ENCODE measurements at regions not wholly inside any gene's neighbourhood (a gene's known extent, or its start where the extent isn't known, plus 50 kb on each side); places are given as distances from the start of the nearest gene placed in this dataset.

GRCh38 chr10:106134326-106135000 is 1030.0 kb downstream of the SORCS1 start:
- no peaks in the 10 kb centered on the region for H3K9me3 ChIP-seq (replicated peaks; ENCODE audit: insufficient read depth, low read length)
- no peaks in the 10 kb centered on the region for H4K20me1 ChIP-seq (ENCODE audit: insufficient read depth, low read length)
- H3K9ac ChIP-seq (ENCODE audit: low read length), result no peak overlapping the region
- no peak overlapping the region for H3K4me2 ChIP-seq (ENCODE audit: low read depth, low read length)
- no peak overlapping the region for H3K27ac ChIP-seq (ENCODE audit: low read length)
- H3F3A ChIP-seq (ENCODE audit: insufficient read depth, low read length), result no peaks in the 10 kb centered on the region
- H3K27me3 ChIP-seq (replicated peaks; ENCODE audit: insufficient read depth, low read length), result no peaks in the 10 kb centered on the region
- no peak for DNase-seq
- no peak for TF ChIP-seq EZH2 (optimal IDR thresholded peaks at IDR 0.05; ENCODE audit: low read depth, low read length)
- no peak for TF ChIP-seq EZH2phosphoT487 (IDR thresholded peaks at IDR 0.05; ENCODE audit: low read length)
- no peak for TF ChIP-seq CTCF (IDR thresholded peaks at IDR 0.05; ENCODE audit: low read length)
- no peaks in the 10 kb centered on the region for H3K79me2 ChIP-seq (ENCODE audit: low read length)
- no peak overlapping the region for H2AFZ ChIP-seq (ENCODE audit: low read length)
- no peak overlapping the region for H3K4me3 ChIP-seq (ENCODE audit: low read length)
- H3K4me1 ChIP-seq (ENCODE audit: low read length), result no peaks in the 10 kb centered on the region
- H3K36me3 ChIP-seq (replicated peaks; ENCODE audit: insufficient read depth, low read length), result no peaks in the 10 kb centered on the region
- H3K9me2 ChIP-seq (replicated peaks; ENCODE audit: insufficient read depth, low read length), result no peaks in the 10 kb centered on the region

GRCh38 chr10:106133451-106133850 is 1031.1 kb downstream of the SORCS1 start:
- H3K27ac ChIP-seq (ENCODE audit: low read length), result no peak overlapping the region
- no peaks in the 10 kb centered on the region for H3F3A ChIP-seq (ENCODE audit: insufficient read depth, low read length)
- H2AFZ ChIP-seq (ENCODE audit: low read length), result no peak overlapping the region
- no peak for DNase-seq
- H3K4me2 ChIP-seq (ENCODE audit: low read depth, low read length), result no peak overlapping the region
- no peak for TF ChIP-seq EZH2phosphoT487 (IDR thresholded peaks at IDR 0.05; ENCODE audit: low read length)
- no peak for TF ChIP-seq CTCF (IDR thresholded peaks at IDR 0.05; ENCODE audit: low read length)
- no peak for TF ChIP-seq EZH2 (optimal IDR thresholded peaks at IDR 0.05; ENCODE audit: low read depth, low read length)
- H3K9me3 ChIP-seq (replicated peaks; ENCODE audit: insufficient read depth, low read length), result no peaks in the 10 kb centered on the region
- H3K27me3 ChIP-seq (replicated peaks; ENCODE audit: insufficient read depth, low read length), result no peaks in the 10 kb centered on the region
- H3K36me3 ChIP-seq (replicated peaks; ENCODE audit: insufficient read depth, low read length), result no peaks in the 10 kb centered on the region
- H3K79me2 ChIP-seq (ENCODE audit: low read length), result no peaks in the 10 kb centered on the region
- no peaks in the 10 kb centered on the region for H3K9me2 ChIP-seq (replicated peaks; ENCODE audit: insufficient read depth, low read length)
- no peaks in the 10 kb centered on the region for H4K20me1 ChIP-seq (ENCODE audit: insufficient read depth, low read length)
- no peak overlapping the region for H3K4me3 ChIP-seq (ENCODE audit: low read length)
- H3K9ac ChIP-seq (ENCODE audit: low read length), result no peak overlapping the region
- H3K4me1 ChIP-seq (ENCODE audit: low read length), result no peaks in the 10 kb centered on the region

GRCh38 chr10:106132956-106133355 is 1031.5 kb downstream of the SORCS1 start:
- Histone ChIP-seq H3K9me2 (replicated peaks; ENCODE audit: insufficient read depth, low read length) (no peaks in the 10 kb centered on the region), H3K27ac (ENCODE audit: low read length) (no peak overlapping the region)
- no peak for TF ChIP-seq CTCF (IDR thresholded peaks at IDR 0.05; ENCODE audit: low read length)
- TF ChIP-seq EZH2phosphoT487 (IDR thresholded peaks at IDR 0.05; ENCODE audit: low read length), result no peak
- TF ChIP-seq EZH2 (optimal IDR thresholded peaks at IDR 0.05; ENCODE audit: low read depth, low read length), result no peak

More at GRCh38 chr10:106132956-106133355, 1031.5 kb downstream of the SORCS1 start:
- Histone ChIP-seq H3K36me3 (replicated peaks; ENCODE audit: insufficient read depth, low read length) (no peaks in the 10 kb centered on the region), H4K20me1 (ENCODE audit: insufficient read depth, low read length) (no peaks in the 10 kb centered on the region), H3K79me2 (ENCODE audit: low read length) (no peaks in the 10 kb centered on the region), H3K4me3 (ENCODE audit: low read length) (no peak overlapping the region), H3K4me2 (ENCODE audit: low read depth, low read length) (no peak overlapping the region), H3F3A (ENCODE audit: insufficient read depth, low read length) (no peaks in the 10 kb centered on the region), H3K4me1 (ENCODE audit: low read length) (no peaks in the 10 kb centered on the region), H3K9ac (ENCODE audit: low read length) (no peak overlapping the region), H3K9me3 (replicated peaks; ENCODE audit: insufficient read depth, low read length) (no peaks in the 10 kb centered on the region), H2AFZ (ENCODE audit: low read length) (no peak overlapping the region), H3K27me3 (replicated peaks; ENCODE audit: insufficient read depth, low read length) (no peaks in the 10 kb centered on the region)
- DNase-seq, result no peak

All from MM.1S (cell line).